ENCODE measurements at regions not wholly inside any gene's neighbourhood (a gene's known extent, or its start where the extent isn't known, plus 50 kb on each side); places are given as distances from the start of the nearest gene placed in this dataset.

GRCh38 chr9:73880101-73880500 is 617.0 kb upstream of the RORB start:
- TF ChIP-seq FOXP2 (optimal IDR thresholded peaks at IDR 0.05; ENCODE audit: borderline replicate concordance, extremely low read depth, extremely low read length, insufficient read depth) (no peak), REST (IDR thresholded peaks at IDR 0.05; ENCODE audit: insufficient read depth in 1 of 2, low read depth in 2 of 2, low read length in 2 of 2) (no peak)

GRCh38 chr9:73889023-73889422 is 608.1 kb upstream of the RORB start:
- TF ChIP-seq SIN3A (IDR thresholded peaks at IDR 0.05; ENCODE audit: borderline replicate concordance, insufficient read depth, low read length) (no peak), REST (IDR thresholded peaks at IDR 0.05; ENCODE audit: insufficient read depth in 1 of 2, low read depth in 2 of 2, low read length in 2 of 2) (no peak), FOXP2 (optimal IDR thresholded peaks at IDR 0.05; ENCODE audit: borderline replicate concordance, extremely low read depth, extremely low read length, insufficient read depth) (no peak), TAF1 (IDR thresholded peaks at IDR 0.05; ENCODE audit: borderline replicate concordance, insufficient read depth, low read length) (no peak), POLR2AphosphoS5 (IDR thresholded peaks at IDR 0.05; ENCODE audit: low read depth, low read length) (no peak)

GRCh38 chr9:73890685-73891277 is 606.4 kb upstream of the RORB start:
- TF ChIP-seq REST (IDR thresholded peaks at IDR 0.05; ENCODE audit: insufficient read depth in 1 of 2, low read depth in 2 of 2, low read length in 2 of 2) (no peak), SIN3A (IDR thresholded peaks at IDR 0.05; ENCODE audit: borderline replicate concordance, insufficient read depth, low read length) (no peak), POLR2AphosphoS5 (IDR thresholded peaks at IDR 0.05; ENCODE audit: low read depth, low read length) (no peak), FOXP2 (optimal IDR thresholded peaks at IDR 0.05; ENCODE audit: borderline replicate concordance, extremely low read depth, extremely low read length, insufficient read depth) (no peak), TAF1 (IDR thresholded peaks at IDR 0.05; ENCODE audit: borderline replicate concordance, insufficient read depth, low read length) (no peak)

- no peak for TF ChIP-seq TAF1 (IDR thresholded peaks at IDR 0.05; ENCODE audit: borderline replicate concordance, insufficient read depth, low read length)
- TF ChIP-seq REST (IDR thresholded peaks at IDR 0.05; ENCODE audit: insufficient read depth in 1 of 2, low read depth in 2 of 2, low read length in 2 of 2) = no peak
- no peak for TF ChIP-seq POLR2AphosphoS5 (IDR thresholded peaks at IDR 0.05; ENCODE audit: low read depth, low read length)
- no peak for TF ChIP-seq SIN3A (IDR thresholded peaks at IDR 0.05; ENCODE audit: borderline replicate concordance, insufficient read depth, low read length)
- TF ChIP-seq FOXP2 (optimal IDR thresholded peaks at IDR 0.05; ENCODE audit: borderline replicate concordance, extremely low read depth, extremely low read length, insufficient read depth) = no peak
These were observed 604.8 kb upstream of the RORB start for GRCh38 chr9:73892335-73892734.

- TF ChIP-seq POLR2AphosphoS5 (IDR thresholded peaks at IDR 0.05; ENCODE audit: low read depth, low read length) (no peak), FOXP2 (optimal IDR thresholded peaks at IDR 0.05; ENCODE audit: borderline replicate concordance, extremely low read depth, extremely low read length, insufficient read depth) (no peak), TAF1 (IDR thresholded peaks at IDR 0.05; ENCODE audit: borderline replicate concordance, insufficient read depth, low read length) (no peak), REST (IDR thresholded peaks at IDR 0.05; ENCODE audit: insufficient read depth in 1 of 2, low read depth in 2 of 2, low read length in 2 of 2) (no peak), SIN3A (IDR thresholded peaks at IDR 0.05; ENCODE audit: borderline replicate concordance, insufficient read depth, low read length) (no peak)
These were observed 603.9 kb upstream of the RORB start for GRCh38 chr9:73893230-73893629.

All from PFSK-1 (cell line).